HG02588 (cell line): ENCODE measurements at regions not wholly inside any gene's neighbourhood (a gene's known extent, or its start where the extent isn't known, plus 50 kb on each side); places are given as distances from the start of the nearest gene placed in this dataset.

Experiments
- ATAC-seq: cut with Tn5 transposase; IDR thresholded peaks from one replicate; pipeline ENCODE4 v1.9.1; 2021; ENCODE audit warnings: mild to moderate bottlenecking, moderate library complexity; ENCODE audit not compliant: unreplicated experiment

- peak; percentile 100 for ATAC-seq
Measured at GRCh38 chr4:123564758-123565346, 168.3 kb downstream of the SPRY1 start.

GRCh38 chr4:123568936-123569335 lies 172.3 kb downstream of the SPRY1 start:
- ATAC-seq, result no peak

- ATAC-seq, result no peak
Measured at GRCh38 chr4:123569541-123569940, 172.9 kb downstream of the SPRY1 start.

- no peak for ATAC-seq
Measured at GRCh38 chr4:123573866-123574508, 177.4 kb downstream of the SPRY1 start.

GRCh38 chr4:123575291-123575690 lies 178.7 kb downstream of the SPRY1 start:
- ATAC-seq, result no peak

GRCh38 chr4:123577225-123577906 lies 180.8 kb downstream of the SPRY1 start:
- ATAC-seq, result no peak

GRCh38 chr4:123578276-123579029 lies 181.9 kb downstream of the SPRY1 start:
- no peak for ATAC-seq

GRCh38 chr4:123579961-123580360 lies 183.4 kb downstream of the SPRY1 start:
- no peak for ATAC-seq

- no peak for ATAC-seq
Measured at GRCh38 chr4:123580981-123581664, 184.5 kb downstream of the SPRY1 start.

- no peak for ATAC-seq
Measured at GRCh38 chr4:123581802-123582201, 185.2 kb downstream of the SPRY1 start.

- no peak for ATAC-seq
Measured at GRCh38 chr4:123583043-123583442, 186.4 kb downstream of the SPRY1 start.

GRCh38 chr4:123585111-123585510 lies 188.5 kb downstream of the SPRY1 start:
- ATAC-seq, result no peak

- ATAC-seq, result peak; percentile 15
Measured at GRCh38 chr4:123587983-123588494, 191.4 kb downstream of the SPRY1 start.

GRCh38 chr4:123588631-123589241 lies 192.1 kb downstream of the SPRY1 start:
- ATAC-seq, result peak; percentile 71

- ATAC-seq, result no peak
Measured at GRCh38 chr4:123589301-123589700, 192.7 kb downstream of the SPRY1 start.

- ATAC-seq, result no peak
Measured at GRCh38 chr4:123591875-123592274, 195.3 kb downstream of the SPRY1 start.

GRCh38 chr4:123593655-123594054 lies 197.1 kb downstream of the SPRY1 start:
- ATAC-seq, result no peak

- no peak for ATAC-seq
Measured at GRCh38 chr4:123596805-123597204, 200.2 kb downstream of the SPRY1 start.

GRCh38 chr4:123597586-123597985 lies 201.0 kb downstream of the SPRY1 start:
- no peak for ATAC-seq

- ATAC-seq, result no peak
Measured at GRCh38 chr4:123598331-123598730, 201.7 kb downstream of the SPRY1 start.
